ENCODE measurements at regions not wholly inside any gene's neighbourhood (a gene's known extent, or its start where the extent isn't known, plus 50 kb on each side); places are given as distances from the start of the nearest gene placed in this dataset.
A peak's percentile ranks its signal among the peaks of the same experiment; 100 is the strongest.

GRCh38 chr4:3384771-3385710 is 56.7 kb upstream of the HGFAC start:
- DNase-seq, result no peak

- no peak for DNase-seq
Observed at GRCh38 chr4:3385711-3386420, 55.9 kb upstream of the HGFAC start.

- no peak for DNase-seq
Observed at GRCh38 chr4:3386526-3386925, 55.2 kb upstream of the HGFAC start.

- no peak for DNase-seq
Observed at GRCh38 chr4:3387154-3387942, 54.4 kb upstream of the HGFAC start.

- peak; percentile 62 for DNase-seq
Observed at GRCh38 chr4:3387943-3388361, 53.8 kb upstream of the HGFAC start.

- DNase-seq, result peak; percentile 81
Observed at GRCh38 chr4:3388471-3389232, 53.1 kb upstream of the HGFAC start.

GRCh38 chr4:3389233-3390215 is 52.2 kb upstream of the HGFAC start:
- no peak for DNase-seq

GRCh38 chr4:3390288-3390811 is 51.4 kb upstream of the HGFAC start:
- DNase-seq, result no peak

GRCh38 chr4:3391422-3391821 is 50.3 kb upstream of the HGFAC start:
- DNase-seq, result no peak
